Endothelial cell of umbilical vein (primary cell): ENCODE measurements at regions not wholly inside any gene's neighbourhood (a gene's known extent, or its start where the extent isn't known, plus 50 kb on each side); places are given as distances from the start of the nearest gene placed in this dataset.

Experiments
- CTCF ChIP-seq, 2 donors: IDR thresholded peaks; 1 replicate in 1 of 2; 2 replicates in 1 of 2; pipeline ENCODE4 v1.5.1; 2011; ENCODE audit warnings: low read length in 2 of 2, mild to moderate bottlenecking in 2 of 2, moderate library complexity in 2 of 2, control low read depth in 1 of 2, inconsistent platforms in 1 of 2, low read depth in 1 of 2; ENCODE audit not compliant: insufficient read depth in 1 of 2; ENCODE audit errors: extremely low read depth in 1 of 2
- EZH2 ChIP-seq: IDR thresholded peaks from 2 replicates; pipeline ENCODE4 v1.6.1; 2012; ENCODE audit warnings: borderline replicate concordance, low read depth, mild to moderate bottlenecking, moderate library complexity, low read length, inconsistent platforms; ENCODE audit not compliant: severe bottlenecking
- GATA2 ChIP-seq: IDR thresholded peaks from 2 replicates; pipeline ENCODE4 v1.7.0; 2011; ENCODE audit warnings: low read depth, mild to moderate bottlenecking, moderate library complexity, mixed read lengths, low read length; ENCODE audit not compliant: insufficient read length, insufficient read depth
- MAX ChIP-seq: IDR thresholded peaks from 2 replicates; pipeline ENCODE4 v1.6.1; 2011; ENCODE audit not compliant: insufficient read depth, insufficient read length
- MYC ChIP-seq: IDR thresholded peaks from one replicate; pipeline ENCODE4 v1.6.1; 2011; ENCODE audit warnings: mild to moderate bottlenecking, low read depth, low read length
- POLR2A ChIP-seq: IDR thresholded peaks from 2 replicates; pipeline ENCODE4 v1.6.1; 2012; ENCODE audit warnings: low read depth, mild to moderate bottlenecking, control low read depth, low read length
- POLR2AphosphoS5 ChIP-seq: IDR thresholded peaks from 2 replicates; pipeline ENCODE4 v1.6.1; 2012; ENCODE audit warnings: low read depth, mild to moderate bottlenecking, control low read depth, low read length, moderate library complexity; ENCODE audit not compliant: insufficient read depth

GRCh38 chr7:17010637-17011300 is 129.0 kb upstream of the AGR3 start:
- no peak for TF ChIP-seq MYC
- TF ChIP-seq POLR2AphosphoS5, result no peak
- no peak for TF ChIP-seq CTCF (IDR thresholded peaks at IDR 0.05; ENCODE audit: extremely low read depth in 1 of 2, insufficient read depth in 1 of 2, low read depth in 1 of 2, low read length in 2 of 2)
- TF ChIP-seq MAX, result no peak
- TF ChIP-seq EZH2, result no peak
- no peak for TF ChIP-seq POLR2A
- TF ChIP-seq GATA2, result no peak
